HG03565 (cell line): ENCODE measurements at regions not wholly inside any gene's neighbourhood (a gene's known extent, or its start where the extent isn't known, plus 50 kb on each side); places are given as distances from the start of the nearest gene placed in this dataset.

Experiments used
- ATAC-seq: cut with Tn5 transposase; IDR thresholded peaks from one replicate; pipeline ENCODE4 v1.9.1; 2021; ENCODE audit warnings: mild to moderate bottlenecking, moderate library complexity; ENCODE audit not compliant: unreplicated experiment

GRCh38 chr11:23232652-23233051, 372.4 kb upstream of the CCDC179 start:
- no peak for ATAC-seq

- no peak for ATAC-seq
These were observed 372.8 kb upstream of the CCDC179 start for GRCh38 chr11:23233075-23233474.

- ATAC-seq, result no peak
These were observed 376.7 kb upstream of the CCDC179 start for GRCh38 chr11:23236826-23237555.

- no peak for ATAC-seq
These were observed 392.2 kb upstream of the CCDC179 start for GRCh38 chr11:23252426-23252825.

- no peak for ATAC-seq
These were observed 396.8 kb upstream of the CCDC179 start for GRCh38 chr11:23257088-23257487.

- ATAC-seq, result no peak
These were observed 397.3 kb upstream of the CCDC179 start for GRCh38 chr11:23257556-23257955.

- ATAC-seq, result no peak
These were observed 403.2 kb upstream of the CCDC179 start for GRCh38 chr11:23263466-23263865.

GRCh38 chr11:23272095-23272494, 411.8 kb upstream of the CCDC179 start:
- no peak for ATAC-seq

- no peak for ATAC-seq
These were observed 417.8 kb upstream of the CCDC179 start for GRCh38 chr11:23278121-23278520.

- no peak for ATAC-seq
These were observed 419.8 kb upstream of the CCDC179 start for GRCh38 chr11:23280088-23280487.

- no peak for ATAC-seq
These were observed 423.4 kb upstream of the CCDC179 start for GRCh38 chr11:23283666-23284065.

GRCh38 chr11:23284631-23285030, 424.4 kb upstream of the CCDC179 start:
- ATAC-seq, result no peak

- no peak for ATAC-seq
These were observed 427.9 kb upstream of the CCDC179 start for GRCh38 chr11:23288003-23288783.

GRCh38 chr11:23295241-23295640, 435.0 kb upstream of the CCDC179 start:
- ATAC-seq, result no peak

GRCh38 chr11:23308041-23308440, 447.8 kb upstream of the CCDC179 start:
- ATAC-seq, result no peak

GRCh38 chr11:23310276-23310675, 450.0 kb upstream of the CCDC179 start:
- ATAC-seq, result no peak

- no peak for ATAC-seq
These were observed 452.0 kb upstream of the CCDC179 start for GRCh38 chr11:23311986-23312940.

GRCh38 chr11:23313001-23313400, 452.7 kb upstream of the CCDC179 start:
- ATAC-seq, result no peak

- ATAC-seq, result no peak
These were observed 453.9 kb upstream of the CCDC179 start for GRCh38 chr11:23314162-23314561.

GRCh38 chr11:23315286-23315685, 455.0 kb upstream of the CCDC179 start:
- ATAC-seq, result no peak

- ATAC-seq, result no peak
These were observed 457.5 kb upstream of the CCDC179 start for GRCh38 chr11:23317816-23318215.
